ENCODE measurements at regions not wholly inside any gene's neighbourhood (a gene's known extent, or its start where the extent isn't known, plus 50 kb on each side); places are given as distances from the start of the nearest gene placed in this dataset.

- TF ChIP-seq EZH2phosphoT487 (IDR thresholded peaks at IDR 0.05; ENCODE audit: low read depth, severe bottlenecking, unreplicated experiment), result no peak
- TF ChIP-seq CTCF (IDR thresholded peaks at IDR 0.05; ENCODE audit: poor library complexity), result no peak
These were observed 116.3 kb upstream of the HNRNPU start for GRCh38 chr1:244980605-244981004.

All from hepatocyte (in vitro differentiated cells).